NCI-H2029 (cell line): ENCODE measurements at regions not wholly inside any gene's neighbourhood (a gene's known extent, or its start where the extent isn't known, plus 50 kb on each side); places are given as distances from the start of the nearest gene placed in this dataset.
"Not testable (repeated sequence)": the region's sequence is repeated elsewhere in the genome, so short reads cannot be mapped to it uniquely, and the experiment has no call there.

ENCODE experiments used
- DNase-seq: peaks from one replicate; lab custom pipeline; 2025; lab: John Stamatoyannopoulos, UW

GRCh38 chr11:23866641-23867040, 630.2 kb upstream of the LUZP2 start:
- DNase-seq, result no peak

DNA sequence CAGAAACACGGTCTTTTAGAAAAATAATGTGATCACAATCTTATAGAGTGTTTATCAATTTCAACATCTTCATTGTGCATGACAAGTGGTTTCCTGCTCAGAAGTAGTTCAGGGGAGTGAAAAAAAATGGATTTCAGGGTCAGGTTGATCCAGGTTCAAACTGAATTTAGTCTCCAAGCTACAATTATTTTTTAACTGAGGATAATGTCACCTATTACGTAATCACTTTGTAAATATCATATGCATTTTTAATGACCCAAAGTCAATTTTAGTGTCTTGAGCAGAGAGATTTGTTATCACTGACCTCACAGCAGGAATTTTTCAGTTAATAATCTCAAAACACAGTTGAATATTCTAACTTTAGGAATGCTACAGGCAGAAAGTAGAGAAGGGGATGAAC, 627.2 kb upstream of the LUZP2 start:
- no peak for DNase-seq

DNA sequence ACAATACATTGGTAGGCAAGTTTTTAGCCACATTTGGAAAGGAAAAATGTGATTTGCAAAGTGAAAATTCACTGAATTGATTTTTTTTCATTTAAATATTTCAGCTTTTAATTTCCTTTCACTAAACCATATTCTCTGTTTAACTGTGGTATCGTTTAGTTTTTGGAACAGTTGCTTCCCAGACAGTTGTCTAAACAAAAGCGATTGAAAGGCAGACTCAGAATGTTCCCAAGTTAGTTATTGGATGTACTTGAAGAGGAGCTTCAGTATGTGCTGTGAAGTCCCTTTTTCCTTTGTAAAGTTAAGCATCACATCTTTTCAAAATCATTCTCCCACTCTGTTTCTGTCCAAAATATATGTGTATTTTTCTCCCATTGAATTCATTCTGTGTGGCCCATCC, 623.4 kb upstream of the LUZP2 start:
- DNase-seq, result no peak

DNA sequence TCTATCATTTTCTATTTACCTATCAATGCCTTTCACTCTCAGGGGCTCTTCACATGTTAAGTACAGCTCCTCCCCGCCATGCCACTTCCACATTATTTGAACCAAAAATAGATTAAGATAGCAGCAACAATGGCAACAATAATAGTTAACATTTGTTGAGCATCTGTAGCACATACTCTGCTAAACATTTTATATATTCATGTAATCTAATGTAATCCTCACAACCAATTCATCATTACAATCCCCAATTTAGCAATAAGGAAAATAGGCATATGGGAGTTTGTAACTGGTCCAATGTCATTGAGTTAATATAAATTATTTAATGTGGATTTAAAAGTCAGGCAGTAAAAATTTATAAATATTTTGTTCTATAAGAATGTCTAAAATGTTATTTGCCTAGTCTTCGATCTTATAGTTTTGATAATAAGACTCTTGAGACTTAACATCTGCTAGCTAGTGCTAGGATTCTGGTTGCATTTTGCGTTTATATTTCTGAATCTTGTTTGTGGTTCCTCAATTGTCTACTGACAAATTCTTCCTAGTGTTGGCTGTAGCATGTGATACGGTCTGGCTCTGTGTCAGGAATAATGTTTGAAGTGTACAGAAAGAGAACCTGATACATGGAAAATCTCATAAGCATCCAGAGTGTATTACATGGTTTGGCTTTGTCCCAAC, 621.5 kb upstream of the LUZP2 start:
- no peak for DNase-seq

- DNase-seq, result not testable (repeated sequence)
Measured at GRCh38 chr11:23883426-23884048, 613.3 kb upstream of the LUZP2 start.

DNA sequence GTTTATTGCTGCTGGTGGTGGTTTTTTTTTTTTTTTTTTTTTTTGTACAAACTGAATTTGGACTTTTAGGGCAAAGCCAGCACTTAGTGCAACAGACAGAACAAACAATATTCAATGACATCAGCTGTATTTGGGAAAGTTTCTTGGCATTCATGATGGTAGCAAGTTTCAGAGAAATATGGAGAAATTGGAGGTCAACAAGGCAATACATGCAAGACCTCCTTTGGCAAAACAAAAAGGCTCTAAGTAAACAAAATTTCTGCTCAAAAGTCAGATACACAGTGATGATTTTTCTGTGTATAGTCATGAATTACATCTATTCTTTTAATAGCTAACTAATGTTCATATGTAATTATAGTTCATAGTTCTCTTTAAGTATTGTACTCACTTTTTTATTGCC, 612.5 kb upstream of the LUZP2 start:
- no peak for DNase-seq

DNA sequence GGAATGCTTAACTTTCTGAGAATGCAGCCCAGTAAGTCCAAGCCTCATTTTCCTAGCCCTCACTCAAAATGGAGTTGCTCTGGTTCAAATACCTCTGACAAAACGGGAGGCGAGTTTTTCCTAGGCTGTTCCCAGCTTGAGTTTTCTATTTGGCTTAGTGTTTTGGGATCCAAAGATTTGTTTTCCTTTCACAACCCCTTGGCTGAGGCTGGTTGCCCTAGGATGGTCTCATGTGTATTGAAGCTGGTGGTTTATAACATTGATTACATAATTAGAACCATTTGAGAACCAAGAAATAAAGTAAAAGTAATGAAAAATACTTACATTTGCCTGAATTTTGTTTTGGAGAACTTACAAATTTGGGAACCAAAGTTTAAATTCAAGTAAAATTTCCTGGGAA, 611.1 kb upstream of the LUZP2 start:
- DNase-seq, result no peak

DNA sequence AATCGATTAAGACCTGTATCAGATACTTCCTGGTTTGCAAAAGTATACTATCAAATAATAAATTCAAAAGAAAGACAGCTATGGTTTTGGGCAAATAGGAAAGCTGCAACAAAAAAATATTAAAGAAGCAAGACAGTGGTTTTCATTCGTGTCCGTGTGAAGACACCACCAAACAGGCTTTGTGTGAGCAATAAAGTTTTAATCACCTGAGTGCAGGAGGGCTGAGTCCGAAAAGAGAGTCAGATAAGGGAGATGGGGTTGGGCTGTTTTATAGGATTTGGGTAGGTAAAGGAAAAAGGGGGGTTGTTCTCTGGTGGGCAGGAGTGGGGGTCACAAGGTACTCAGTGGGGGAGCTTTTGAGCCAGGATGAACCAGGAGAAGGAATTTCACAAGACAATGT, 609.7 kb upstream of the LUZP2 start:
- not testable (repeated sequence) for DNase-seq

- DNase-seq, result no peak
Measured at GRCh38 chr11:23893126-23893525, 603.7 kb upstream of the LUZP2 start.

- DNase-seq, result no peak
Measured at GRCh38 chr11:23897453-23898286, 599.2 kb upstream of the LUZP2 start.

DNA sequence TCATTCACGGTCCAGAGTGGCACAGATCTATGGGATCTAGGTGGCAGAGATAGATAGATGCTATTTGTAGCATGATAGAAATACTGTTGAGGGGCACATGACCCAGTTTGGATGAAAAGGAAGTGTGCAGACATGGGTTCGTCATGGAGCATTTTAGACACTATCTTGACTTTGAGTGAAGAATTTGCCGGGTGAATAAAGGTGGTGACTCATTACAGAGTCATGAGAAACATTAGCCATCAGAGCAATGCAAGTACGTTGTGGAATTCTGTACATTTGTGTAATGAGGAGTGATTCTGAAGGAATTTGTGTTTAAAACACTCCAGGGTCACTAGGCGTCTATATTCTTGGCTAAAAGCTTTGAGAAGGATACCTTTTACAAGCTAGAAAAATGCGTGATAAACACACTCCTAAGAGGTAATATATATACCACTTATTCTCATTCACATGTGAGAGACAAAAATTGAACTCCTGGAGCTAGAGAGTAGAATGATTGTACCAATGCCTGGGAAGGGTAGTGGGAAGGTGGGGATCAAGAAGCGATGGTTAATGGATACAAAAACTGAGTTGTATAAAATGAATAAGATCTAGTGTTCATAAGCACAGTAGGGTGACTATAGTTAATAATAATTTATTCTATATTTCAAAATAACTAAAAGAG, 593.7 kb upstream of the LUZP2 start:
- no peak for DNase-seq

DNA sequence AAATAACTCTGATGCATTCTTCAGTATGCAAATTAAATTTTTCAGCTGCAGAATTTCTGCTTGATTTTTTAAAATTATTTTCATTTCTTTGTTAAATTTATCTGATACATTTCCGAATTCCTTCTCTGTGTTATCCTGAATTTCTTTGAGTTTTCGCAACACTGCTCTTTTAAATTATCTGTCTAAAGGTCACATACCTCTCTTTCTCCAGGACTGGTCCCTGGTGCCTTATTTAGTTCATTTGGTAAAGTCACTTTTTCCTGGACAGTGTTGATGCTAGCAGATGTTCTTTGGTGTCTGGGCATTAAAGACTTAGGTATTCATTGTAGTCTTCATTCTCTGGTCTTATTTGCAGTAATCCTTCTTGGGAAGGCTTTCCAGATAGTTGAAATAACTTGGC, 577.4 kb upstream of the LUZP2 start:
- no peak for DNase-seq

GRCh38 chr11:23923357-23923756, 573.5 kb upstream of the LUZP2 start:
- no peak for DNase-seq

GRCh38 chr11:23924226-23924625, 572.6 kb upstream of the LUZP2 start:
- no peak for DNase-seq

GRCh38 chr11:23931443-23931842, 565.4 kb upstream of the LUZP2 start:
- no peak for DNase-seq

DNA sequence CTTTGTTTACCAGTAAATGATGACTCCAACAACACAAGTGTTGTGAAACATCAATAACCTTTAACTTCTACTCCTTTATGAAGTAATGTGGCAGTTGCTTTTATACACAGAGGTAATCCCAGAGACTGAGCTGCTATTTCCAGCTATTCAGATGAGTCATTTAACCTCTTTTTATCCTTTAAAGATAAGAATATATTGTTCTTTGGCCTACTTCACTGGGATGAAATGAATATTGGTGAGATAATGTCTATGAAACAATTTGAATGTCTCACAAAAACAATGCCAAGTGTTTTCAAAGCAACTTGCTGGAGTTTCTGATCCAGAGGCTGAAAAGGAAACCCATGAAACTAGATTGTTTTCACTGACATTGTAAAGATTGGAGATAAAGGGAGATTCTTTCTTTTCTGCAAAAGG, 564.4 kb upstream of the LUZP2 start:
- no peak for DNase-seq

- DNase-seq, result no peak
Measured at GRCh38 chr11:23933721-23934120, 563.1 kb upstream of the LUZP2 start.

DNA sequence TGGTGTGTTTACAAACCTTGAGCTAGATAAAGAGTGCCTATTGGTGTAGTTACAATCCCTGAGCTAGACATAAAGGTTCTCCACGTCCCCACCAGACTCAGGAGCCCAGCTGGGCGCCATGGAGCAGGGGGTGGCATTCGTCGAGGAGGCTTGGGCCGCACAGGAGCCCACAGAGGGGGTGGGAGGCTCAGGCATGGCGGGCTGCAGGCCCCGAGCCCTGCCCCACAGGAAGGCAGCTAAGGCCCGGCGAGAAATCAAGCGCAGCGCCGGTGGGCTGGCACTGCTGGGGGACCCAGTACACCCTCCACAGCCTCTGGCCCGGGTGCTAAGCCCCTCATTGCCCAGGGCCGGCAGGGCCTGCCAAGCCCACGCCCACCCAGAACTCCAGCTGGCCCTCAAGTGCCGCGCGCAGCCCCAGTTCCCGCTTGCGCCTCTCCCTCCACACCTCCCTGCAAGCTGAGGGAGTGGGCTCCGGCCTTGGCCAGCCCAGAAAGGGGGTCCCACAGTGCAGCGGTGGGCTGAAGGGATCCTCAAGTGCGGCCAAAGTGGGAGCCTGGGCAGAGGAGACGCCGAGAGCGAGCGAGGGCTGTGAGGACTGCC, 562.1 kb upstream of the LUZP2 start:
- DNase-seq, result not testable (repeated sequence)

DNA sequence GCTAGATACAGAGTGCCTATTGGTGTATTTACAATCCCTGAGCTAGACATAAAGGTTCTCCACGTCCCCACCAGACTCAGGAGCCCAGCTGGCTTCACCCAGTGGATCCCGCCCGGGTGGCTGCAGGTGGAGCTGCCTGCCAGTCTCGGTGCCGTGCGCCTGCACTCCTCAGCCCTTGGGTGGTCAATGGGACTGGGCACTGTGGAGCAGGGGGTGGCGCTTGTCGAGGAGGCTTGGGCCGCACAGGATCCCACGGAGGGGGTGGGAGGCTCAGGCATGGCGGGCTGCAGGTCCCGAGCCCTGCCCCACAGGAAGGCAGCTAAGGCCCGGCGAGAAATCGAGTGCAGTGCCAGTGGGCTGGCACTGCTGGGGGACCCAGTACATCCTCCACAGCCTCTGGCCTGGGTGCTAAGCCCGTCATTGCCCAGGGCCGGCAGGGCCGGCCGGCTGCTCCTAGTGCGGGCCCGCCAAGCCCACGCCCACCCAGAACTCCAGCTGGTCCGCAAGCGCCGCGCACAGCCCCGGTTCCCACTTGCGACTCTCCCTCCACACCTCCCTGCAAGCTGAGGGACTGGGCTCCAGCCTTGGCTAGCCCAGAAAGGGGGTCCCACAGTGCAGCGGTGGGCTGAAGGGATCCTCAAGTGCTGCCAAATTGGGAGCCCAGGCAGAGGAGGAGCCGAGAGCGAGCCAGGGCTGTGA, 554.6 kb upstream of the LUZP2 start:
- not testable (repeated sequence) for DNase-seq

DNA sequence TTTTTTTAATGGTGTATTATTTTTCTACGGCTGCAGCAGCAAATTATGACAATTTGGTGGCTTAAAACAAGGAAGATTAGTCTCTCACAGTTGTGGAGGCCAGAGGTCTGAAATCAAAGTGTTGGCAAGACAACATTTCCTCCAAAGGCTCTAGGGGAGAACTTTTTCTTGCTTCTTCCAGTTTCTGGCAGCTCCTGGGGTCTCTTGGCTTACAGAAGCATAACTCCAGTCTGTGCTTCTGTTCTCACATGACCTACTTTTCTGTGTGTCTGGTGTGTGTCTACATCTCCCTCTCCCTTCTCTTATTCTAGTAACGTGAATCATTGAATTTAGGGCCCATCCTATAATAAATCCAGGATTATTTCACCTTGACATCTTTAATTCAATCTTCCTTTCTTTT, 551.9 kb upstream of the LUZP2 start:
- no peak for DNase-seq

DNA sequence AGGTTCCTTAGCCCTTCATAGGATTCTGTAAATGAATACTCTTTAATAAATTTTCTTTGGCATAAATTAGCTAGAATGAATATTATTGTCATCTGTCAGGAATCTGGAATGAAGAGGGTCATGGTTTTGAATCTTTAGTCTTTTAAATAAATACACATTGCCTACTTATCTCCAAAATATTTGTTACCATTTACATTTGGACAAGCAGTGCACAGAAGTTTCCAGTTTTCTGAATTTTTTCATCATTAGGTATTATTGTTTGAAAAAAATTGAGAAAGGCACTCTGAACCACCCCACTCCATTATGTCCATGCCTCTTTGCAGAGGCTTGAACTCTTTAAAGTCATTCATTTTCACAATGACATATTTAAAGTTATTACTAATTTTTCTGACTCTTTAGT, 549.0 kb upstream of the LUZP2 start:
- DNase-seq, result no peak

- no peak for DNase-seq
Measured at GRCh38 chr11:23948851-23949250, 548.0 kb upstream of the LUZP2 start.
